ENCODE measurements at regions not wholly inside any gene's neighbourhood (a gene's known extent, or its start where the extent isn't known, plus 50 kb on each side); places are given as distances from the start of the nearest gene placed in this dataset.
A peak's percentile ranks its signal among the peaks of the same experiment; 100 is the strongest.

- no peak for DNase-seq (ENCODE audit: low spot score)
- in situ Hi-C loops (cut with MboI; ENCODE audit: low sequenced_read_pairs, unreplicated experiment): no loop called here
- TF ChIP-seq CTCF (IDR thresholded peaks at IDR 0.05; ENCODE audit: borderline replicate concordance, control extremely low read depth, extremely low read depth, insufficient read depth, missing control alignments): no peak
Measured at GRCh38 chr5:112549127-112549526, 130.1 kb upstream of the EPB41L4A start.

- TF ChIP-seq CTCF (IDR thresholded peaks at IDR 0.05; ENCODE audit: borderline replicate concordance, control extremely low read depth, extremely low read depth, insufficient read depth, missing control alignments): no peak
- in situ Hi-C loops (cut with MboI; ENCODE audit: low sequenced_read_pairs, unreplicated experiment): loop anchor here (25.0 kb wide), 1 partner anchor 213 kb away; no protein-coding TSS in a partner anchor
- DNase-seq (ENCODE audit: low spot score): no peak
Measured at GRCh38 chr5:112549605-112550166, 130.6 kb upstream of the EPB41L4A start.

GRCh38 chr5:112551419-112552032 lies 132.4 kb upstream of the EPB41L4A start:
- in situ Hi-C loops (cut with MboI; ENCODE audit: low sequenced_read_pairs, unreplicated experiment): loop anchor here (25.0 kb wide), 1 partner anchor 211 kb away; no protein-coding TSS in a partner anchor
- peak; percentile 48 for TF ChIP-seq CTCF (IDR thresholded peaks at IDR 0.05; ENCODE audit: borderline replicate concordance, control extremely low read depth, extremely low read depth, insufficient read depth, missing control alignments)
- peak; percentile 50 for DNase-seq (ENCODE audit: low spot score)

- no peak for DNase-seq (ENCODE audit: low spot score)
- TF ChIP-seq CTCF (IDR thresholded peaks at IDR 0.05; ENCODE audit: borderline replicate concordance, control extremely low read depth, extremely low read depth, insufficient read depth, missing control alignments): no peak
- in situ Hi-C loops (cut with MboI; ENCODE audit: low sequenced_read_pairs, unreplicated experiment): loop anchor here (25.0 kb wide), 1 partner anchor 210 kb away; no protein-coding TSS in a partner anchor
Measured at GRCh38 chr5:112552216-112552615, 133.1 kb upstream of the EPB41L4A start.

- no peak for DNase-seq (ENCODE audit: low spot score)
- TF ChIP-seq CTCF (IDR thresholded peaks at IDR 0.05; ENCODE audit: borderline replicate concordance, control extremely low read depth, extremely low read depth, insufficient read depth, missing control alignments): no peak
- in situ Hi-C loops (cut with MboI; ENCODE audit: low sequenced_read_pairs, unreplicated experiment): loop anchor here (25.0 kb wide), 1 partner anchor 210 kb away; no protein-coding TSS in a partner anchor
Measured at GRCh38 chr5:112552791-112553190, 133.7 kb upstream of the EPB41L4A start.

GRCh38 chr5:112554101-112554977 lies 135.3 kb upstream of the EPB41L4A start:
- TF ChIP-seq CTCF (IDR thresholded peaks at IDR 0.05; ENCODE audit: borderline replicate concordance, control extremely low read depth, extremely low read depth, insufficient read depth, missing control alignments): no peak
- in situ Hi-C loops (cut with MboI; ENCODE audit: low sequenced_read_pairs, unreplicated experiment): loop anchor here (25.0 kb wide), 1 partner anchor 208 kb away; no protein-coding TSS in a partner anchor
- no peak for DNase-seq (ENCODE audit: low spot score)
